ENCODE measurements at regions not wholly inside any gene's neighbourhood (a gene's known extent, or its start where the extent isn't known, plus 50 kb on each side); places are given as distances from the start of the nearest gene placed in this dataset.

- RAD21 ChIA-PET (ENCODE audit: unreplicated experiment) = no interaction called here
- H2AFZ ChIP-seq (ENCODE audit: control insufficient read depth, low read depth, low read length) = no peak overlapping the region
- no peaks in the 10 kb centered on the region for H4K20me1 ChIP-seq (ENCODE audit: control insufficient read depth, insufficient read depth)
- TF ChIP-seq FOXK2 (IDR thresholded peaks at IDR 0.05) (no peak), HCFC1 (IDR thresholded peaks at IDR 0.05; ENCODE audit: low read length) (no peak), EED (IDR thresholded peaks at IDR 0.05; ENCODE audit: low read depth) (no peak), CHD4 (IDR thresholded peaks at IDR 0.05) (no peak), HSF1 (IDR thresholded peaks at IDR 0.05; ENCODE audit: low read depth, low read length) (no peak), JUND (IDR thresholded peaks at IDR 0.05; ENCODE audit: low read depth, low read length) (no peak), ZNF274 (IDR thresholded peaks at IDR 0.05; ENCODE audit: insufficient read depth, insufficient read length) (no peak), ZNF384 (IDR thresholded peaks at IDR 0.05; ENCODE audit: borderline replicate concordance, low read depth, low read length) (no peak), EZH2 (IDR thresholded peaks at IDR 0.05; ENCODE audit: borderline replicate concordance, control insufficient read depth, low read depth, low read length) (no peak), TARDBP (IDR thresholded peaks at IDR 0.05; ENCODE audit: borderline replicate concordance) (no peak), SPI1 (IDR thresholded peaks at IDR 0.05; ENCODE audit: borderline replicate concordance, insufficient read depth, low read depth, low read length) (no peak), DPF2 (IDR thresholded peaks at IDR 0.05) (no peak)
- no TSS peak for BruUV-seq (replicated peaks)
- H3K4me1 ChIP-seq (ENCODE audit: control insufficient read depth, insufficient read depth, low read length) = no peaks in the 10 kb centered on the region
- no peak overlapping the region for H3K4me2 ChIP-seq (ENCODE audit: control insufficient read depth, insufficient read depth)
- H3K9me3 ChIP-seq (replicated peaks; ENCODE audit: control insufficient read depth, insufficient read depth, low read length) = no peaks in the 10 kb centered on the region
- intact Hi-C loops (cut with micrococcal nuclease; ENCODE audit: unreplicated experiment) = no loop called here
- H3K27ac ChIP-seq (ENCODE audit: control insufficient read depth, insufficient read depth) = no peak overlapping the region
- in situ Hi-C loops (cut with MboI) = no loop called here
- POLR2A ChIA-PET = no interaction called here
- FAIRE-seq (no peak), ATAC-seq (no peak), DNase-seq (ENCODE audit: low read depth, low spot score) (no peak)
- CTCF ChIA-PET = no interaction called here
- no peak overlapping the region for H3K9ac ChIP-seq (ENCODE audit: control insufficient read depth, insufficient read depth, low read length)
- no peak overlapping the region for H3K4me3 ChIP-seq
- SMC1A ChIA-PET (ENCODE audit: uncharacterized antibody, unreplicated experiment) = no interaction called here
- no peaks in the 10 kb centered on the region for H3K27me3 ChIP-seq (replicated peaks in 1 of 2; ENCODE audit: control insufficient read depth in 2 of 2, insufficient read depth in 2 of 2, low read length in 1 of 2)
- WGBS (ENCODE audit: insufficient coverage, insufficient replicate concordance, low lambda C conversion rate, missing lambda C conversion rate) = 42% methylated on average over 5 of the region's 5 CpGs
- H3K36me3 ChIP-seq (ENCODE audit: control insufficient read depth in 2 of 2, insufficient read depth in 2 of 2, low read length in 1 of 2) = no peaks in the 10 kb centered on the region
- H3K79me2 ChIP-seq (ENCODE audit: control insufficient read depth, insufficient read depth, low read length) = no peaks in the 10 kb centered on the region
Measured at GRCh38 chr15:66897971-66898370, 167.4 kb upstream of the SMAD3 start.
